SK-N-SH treated with all-trans-retinoic acid at 6 μM for 48 hours (cell line): ENCODE measurements at regions not wholly inside any gene's neighbourhood (a gene's known extent, or its start where the extent isn't known, plus 50 kb on each side); places are given as distances from the start of the nearest gene placed in this dataset.
"Not testable (repeated sequence)": the region's sequence is repeated elsewhere in the genome, so short reads cannot be mapped to it uniquely, and the experiment has no call there.

Experiments used
- ATAC-seq: fragments of 200-7000 bp; cut with Tn5 transposase; 3 replicates; pipeline ENCODE4 v1.9.1; 2020; ENCODE audit warnings: mild to moderate bottlenecking, moderate library complexity
- ARNTL ChIP-seq: fragments of 450-650 bp; formaldehyde crosslinking; IDR thresholded peaks from 2 replicates; pipeline ENCODE4 v1.5.0; 2020; ENCODE audit warnings: low read depth, mild to moderate bottlenecking, moderate library complexity, borderline replicate concordance
- BACH2 ChIP-seq: fragments of 250-450 bp; sonication (Bioruptor Pico); IDR thresholded peaks from 2 replicates; pipeline ENCODE4 v1.9.0; 2021; ENCODE audit warnings: mild to moderate bottlenecking, borderline replicate concordance
- CSDC2 ChIP-seq: fragments of 250-450 bp; sonication (Bioruptor Pico); IDR thresholded peaks from 2 replicates; pipeline ENCODE4 v1.5.0; 2020; ENCODE audit warnings: mild to moderate bottlenecking, moderate library complexity
- GLIS3 ChIP-seq: fragments of 250-450 bp; sonication (Bioruptor Pico); IDR thresholded peaks from 2 replicates; pipeline ENCODE4 v1.5.0; 2020; ENCODE audit warnings: mild to moderate bottlenecking, moderate library complexity
- OSR1 ChIP-seq: fragments of 250-450 bp; sonication (Bioruptor Pico); IDR thresholded peaks from 2 replicates; pipeline ENCODE4 v1.8.0; 2022; ENCODE audit warnings: moderate library complexity, mild to moderate bottlenecking, inconsistent platforms
- PPARA ChIP-seq: fragments of 250-450 bp; sonication (Bioruptor Pico); IDR thresholded peaks from 2 replicates; pipeline ENCODE4 v1.5.0; 2020; ENCODE audit warnings: mild to moderate bottlenecking, borderline replicate concordance
- RARB ChIP-seq: fragments of 250-450 bp; sonication (Bioruptor Pico); IDR thresholded peaks from 2 replicates; pipeline ENCODE4 v1.8.0; 2021; ENCODE audit warnings: mild to moderate bottlenecking, moderate library complexity
- SNAI2 ChIP-seq: fragments of 250-450 bp; sonication (Bioruptor Pico); IDR thresholded peaks from 2 replicates; pipeline ENCODE4 v1.5.0; 2020; ENCODE audit warnings: mild to moderate bottlenecking, moderate library complexity
- TCF4 ChIP-seq: fragments of 250-450 bp; sonication (Bioruptor Pico); IDR thresholded peaks from 2 replicates; pipeline ENCODE4 v1.8.0; 2021; ENCODE audit warnings: mild to moderate bottlenecking, moderate library complexity, borderline replicate concordance
- TOX ChIP-seq: fragments of 250-450 bp; sonication (Bioruptor Pico); IDR thresholded peaks from 2 replicates; pipeline ENCODE4 v1.8.0; 2021; ENCODE audit warnings: mild to moderate bottlenecking, moderate library complexity, borderline replicate concordance
- ZC3H10 ChIP-seq: fragments of 250-450 bp; sonication (Bioruptor Pico); IDR thresholded peaks from 2 replicates; pipeline ENCODE4 v1.5.1; 2021; ENCODE audit warnings: mild to moderate bottlenecking, moderate library complexity
- ZFP3 ChIP-seq: fragments of 250-450 bp; sonication (Bioruptor Pico); IDR thresholded peaks from 2 replicates; pipeline ENCODE4 v1.5.0; 2020; ENCODE audit warnings: mild to moderate bottlenecking, moderate library complexity
- ZFP30 ChIP-seq: fragments of 450-650 bp; formaldehyde crosslinking; IDR thresholded peaks from 2 replicates; pipeline ENCODE4 v1.5.0; 2022; ENCODE audit warnings: mild to moderate bottlenecking, moderate library complexity
- ZNF565 ChIP-seq: fragments of 450-650 bp; formaldehyde crosslinking; conservative IDR thresholded peaks from 2 replicates; pipeline ENCODE4 v1.5.0; 2020; ENCODE audit warnings: low read depth, mild to moderate bottlenecking, moderate library complexity
- ZNF8 ChIP-seq: fragments of 450-650 bp; formaldehyde crosslinking; IDR thresholded peaks from 2 replicates; pipeline ENCODE4 v1.5.0; 2020; ENCODE audit warnings: mild to moderate bottlenecking, moderate library complexity
- TF ChIP-seq, protein P1 (sequence below): fragments of 250-450 bp; sonication (Bioruptor Pico); IDR thresholded peaks from 2 replicates; pipeline ENCODE4 v1.8.0; 2020; ENCODE audit warnings: mild to moderate bottlenecking, moderate library complexity, borderline replicate concordance
- TF ChIP-seq, protein P2 (sequence below): fragments of 250-450 bp; sonication (Bioruptor Pico); IDR thresholded peaks from 2 replicates; pipeline ENCODE4 v1.8.0; 2021; ENCODE audit warnings: low read depth, mild to moderate bottlenecking, moderate library complexity, borderline replicate concordance
- TF ChIP-seq, protein P3 (sequence below): fragments of 250-450 bp; sonication (Bioruptor Pico); IDR thresholded peaks from 2 replicates; pipeline ENCODE4 v1.5.1; 2021; ENCODE audit warnings: mild to moderate bottlenecking, moderate library complexity

DNA sequence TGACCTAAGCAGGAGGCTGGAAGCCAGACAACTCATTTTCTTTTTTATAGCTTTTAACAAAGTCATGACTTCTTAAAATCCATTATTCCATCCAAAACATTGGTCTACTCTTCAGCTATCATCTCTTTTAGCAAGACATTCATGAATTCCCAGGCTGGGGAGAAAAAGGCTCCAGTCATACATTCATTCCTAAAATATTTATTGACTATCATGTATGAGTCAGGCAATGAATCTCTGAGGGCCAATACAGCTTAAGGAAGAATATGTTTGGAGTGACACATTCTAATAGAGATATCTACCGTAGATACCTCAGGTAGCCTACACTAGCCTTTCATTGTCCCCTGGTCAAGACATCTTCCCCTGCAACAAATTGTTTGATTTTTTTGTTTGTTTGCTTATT is 196.4 kb upstream of the NANOGP8 start (continued):
- TF ChIP-seq ZNF565 = no peak

DNA sequence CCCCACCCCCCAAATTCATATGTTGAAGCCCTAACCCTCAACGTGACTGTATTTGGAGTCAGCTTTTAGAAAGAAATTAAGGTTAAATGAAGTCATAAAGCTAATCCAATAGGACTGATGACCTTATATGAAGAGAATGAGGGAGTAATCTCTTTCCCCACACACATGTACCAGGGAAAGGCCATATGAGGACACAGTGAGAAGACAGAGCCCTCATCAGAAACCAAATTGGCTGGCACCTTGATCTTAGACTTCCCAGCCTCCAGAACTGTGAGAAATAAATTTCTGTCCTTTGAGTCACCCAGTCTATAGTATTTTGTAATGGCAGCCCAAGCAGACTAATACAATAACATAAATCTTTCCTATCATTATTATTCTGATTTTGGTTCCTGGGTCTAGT is 194.7 kb upstream of the NANOGP8 start:
- no peak for ATAC-seq
- TF ChIP-seq ZFP3 = no peak
- no peak for TF ChIP-seq BACH2 (CRISPR knock-in tag)
- no peak for TF ChIP-seq GLIS3

DNA sequence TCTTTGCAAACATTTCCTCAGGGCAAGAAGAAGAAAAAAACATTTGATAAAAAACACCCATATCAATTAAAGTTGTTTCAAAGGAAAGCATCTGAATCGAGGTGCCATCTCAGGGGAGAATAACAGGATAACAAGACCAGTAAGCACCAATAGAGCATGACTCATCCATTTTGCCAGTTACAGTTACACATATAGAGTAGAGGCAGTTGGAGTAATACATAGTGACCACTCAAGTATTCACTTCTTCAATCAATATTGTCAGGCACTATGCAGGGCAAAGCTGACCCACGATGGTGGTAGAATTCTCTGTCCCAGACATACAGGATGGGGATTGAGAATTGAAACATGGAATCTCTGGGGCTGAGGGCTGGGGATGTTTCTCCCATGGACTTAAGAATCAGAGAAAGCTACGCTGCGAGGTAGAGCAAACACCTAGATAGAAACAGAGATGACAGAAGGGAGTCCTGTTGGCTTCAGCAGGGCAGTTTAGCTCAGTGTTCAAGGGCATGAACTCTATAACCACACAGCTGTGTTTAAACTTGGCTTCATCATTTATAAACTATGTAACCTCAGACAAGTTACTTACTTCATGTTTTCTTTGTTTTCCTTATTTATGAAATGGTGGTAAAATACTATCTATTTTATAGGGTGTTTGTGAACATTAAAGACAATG is 186.4 kb upstream of the NANOGP8 start:
- no peak for TF ChIP-seq PPARA (CRISPR knock-in tag)
- TF ChIP-seq BACH2 (CRISPR knock-in tag) = no peak
- no peak for TF ChIP-seq CSDC2 (CRISPR knock-in tag)
- TF ChIP-seq, protein P1, sequence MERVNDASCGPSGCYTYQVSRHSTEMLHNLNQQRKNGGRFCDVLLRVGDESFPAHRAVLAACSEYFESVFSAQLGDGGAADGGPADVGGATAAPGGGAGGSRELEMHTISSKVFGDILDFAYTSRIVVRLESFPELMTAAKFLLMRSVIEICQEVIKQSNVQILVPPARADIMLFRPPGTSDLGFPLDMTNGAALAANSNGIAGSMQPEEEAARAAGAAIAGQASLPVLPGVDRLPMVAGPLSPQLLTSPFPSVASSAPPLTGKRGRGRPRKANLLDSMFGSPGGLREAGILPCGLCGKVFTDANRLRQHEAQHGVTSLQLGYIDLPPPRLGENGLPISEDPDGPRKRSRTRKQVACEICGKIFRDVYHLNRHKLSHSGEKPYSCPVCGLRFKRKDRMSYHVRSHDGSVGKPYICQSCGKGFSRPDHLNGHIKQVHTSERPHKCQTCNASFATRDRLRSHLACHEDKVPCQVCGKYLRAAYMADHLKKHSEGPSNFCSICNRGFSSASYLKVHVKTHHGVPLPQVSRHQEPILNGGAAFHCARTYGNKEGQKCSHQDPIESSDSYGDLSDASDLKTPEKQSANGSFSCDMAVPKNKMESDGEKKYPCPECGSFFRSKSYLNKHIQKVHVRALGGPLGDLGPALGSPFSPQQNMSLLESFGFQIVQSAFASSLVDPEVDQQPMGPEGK = no peak
- no peak for TF ChIP-seq ZNF565
- TF ChIP-seq ZC3H10 (CRISPR knock-in tag) = no peak
- TF ChIP-seq TOX = no peak
- TF ChIP-seq ZFP30 = no peak
- TF ChIP-seq ZNF8 = no peak
- TF ChIP-seq, protein P2, sequence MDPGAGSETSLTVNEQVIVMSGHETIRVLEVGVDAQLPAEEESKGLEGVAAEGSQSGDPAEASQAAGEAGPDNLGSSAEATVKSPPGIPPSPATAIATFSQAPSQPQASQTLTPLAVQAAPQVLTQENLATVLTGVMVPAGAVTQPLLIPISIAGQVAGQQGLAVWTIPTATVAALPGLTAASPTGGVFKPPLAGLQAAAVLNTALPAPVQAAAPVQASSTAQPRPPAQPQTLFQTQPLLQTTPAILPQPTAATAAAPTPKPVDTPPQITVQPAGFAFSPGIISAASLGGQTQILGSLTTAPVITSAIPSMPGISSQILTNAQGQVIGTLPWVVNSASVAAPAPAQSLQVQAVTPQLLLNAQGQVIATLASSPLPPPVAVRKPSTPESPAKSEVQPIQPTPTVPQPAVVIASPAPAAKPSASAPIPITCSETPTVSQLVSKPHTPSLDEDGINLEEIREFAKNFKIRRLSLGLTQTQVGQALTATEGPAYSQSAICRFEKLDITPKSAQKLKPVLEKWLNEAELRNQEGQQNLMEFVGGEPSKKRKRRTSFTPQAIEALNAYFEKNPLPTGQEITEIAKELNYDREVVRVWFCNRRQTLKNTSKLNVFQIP (CRISPR knock-in tag) = no peak
- TF ChIP-seq ARNTL = no peak
- TF ChIP-seq, all 23 proteins: peak for 0

DNA sequence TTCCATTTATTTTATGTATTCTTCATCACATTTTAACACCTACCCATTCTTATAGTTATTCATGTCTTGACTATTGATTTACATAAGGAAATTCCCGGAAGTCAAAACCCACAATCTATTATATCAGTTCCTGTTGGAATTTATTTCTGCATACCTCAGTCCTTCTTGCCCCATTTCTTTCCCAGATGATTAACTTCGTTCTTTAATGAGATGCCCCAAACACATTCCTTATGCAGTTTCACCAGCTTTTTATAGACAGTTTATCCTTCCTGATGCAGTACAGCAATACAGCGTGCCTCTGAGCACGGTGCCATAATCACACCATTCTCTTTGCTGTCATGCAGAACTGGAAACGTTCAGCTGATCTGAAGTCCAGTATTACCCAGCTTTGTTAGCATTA is 175.8 kb upstream of the NANOGP8 start:
- ATAC-seq = no peak
- no peak for TF ChIP-seq OSR1 (CRISPR knock-in tag)
- TF ChIP-seq, protein P3, sequence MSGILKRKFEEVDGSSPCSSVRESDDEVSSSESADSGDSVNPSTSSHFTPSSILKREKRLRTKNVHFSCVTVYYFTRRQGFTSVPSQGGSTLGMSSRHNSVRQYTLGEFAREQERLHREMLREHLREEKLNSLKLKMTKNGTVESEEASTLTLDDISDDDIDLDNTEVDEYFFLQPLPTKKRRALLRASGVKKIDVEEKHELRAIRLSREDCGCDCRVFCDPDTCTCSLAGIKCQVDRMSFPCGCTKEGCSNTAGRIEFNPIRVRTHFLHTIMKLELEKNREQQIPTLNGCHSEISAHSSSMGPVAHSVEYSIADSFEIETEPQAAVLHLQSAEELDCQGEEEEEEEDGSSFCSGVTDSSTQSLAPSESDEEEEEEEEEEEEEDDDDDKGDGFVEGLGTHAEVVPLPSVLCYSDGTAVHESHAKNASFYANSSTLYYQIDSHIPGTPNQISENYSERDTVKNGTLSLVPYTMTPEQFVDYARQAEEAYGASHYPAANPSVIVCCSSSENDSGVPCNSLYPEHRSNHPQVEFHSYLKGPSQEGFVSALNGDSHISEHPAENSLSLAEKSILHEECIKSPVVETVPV (CRISPR knock-in tag) = no peak
- no peak for TF ChIP-seq PPARA (CRISPR knock-in tag)
- TF ChIP-seq, protein P1 = no peak
- TF ChIP-seq SNAI2 = no peak
- no peak for TF ChIP-seq BACH2 (CRISPR knock-in tag)
- TF ChIP-seq TCF4 = no peak
- TF ChIP-seq ZNF8 = no peak
- TF ChIP-seq RARB (CRISPR knock-in tag) = no peak
- no peak for TF ChIP-seq CSDC2 (CRISPR knock-in tag)
- TF ChIP-seq, protein P2 (CRISPR knock-in tag) = no peak

More for the DNA sequence above, 186.4 kb upstream of the NANOGP8 start:
- ATAC-seq = peak; percentile 24; the same call in 2 of the 3 replicates

DNA sequence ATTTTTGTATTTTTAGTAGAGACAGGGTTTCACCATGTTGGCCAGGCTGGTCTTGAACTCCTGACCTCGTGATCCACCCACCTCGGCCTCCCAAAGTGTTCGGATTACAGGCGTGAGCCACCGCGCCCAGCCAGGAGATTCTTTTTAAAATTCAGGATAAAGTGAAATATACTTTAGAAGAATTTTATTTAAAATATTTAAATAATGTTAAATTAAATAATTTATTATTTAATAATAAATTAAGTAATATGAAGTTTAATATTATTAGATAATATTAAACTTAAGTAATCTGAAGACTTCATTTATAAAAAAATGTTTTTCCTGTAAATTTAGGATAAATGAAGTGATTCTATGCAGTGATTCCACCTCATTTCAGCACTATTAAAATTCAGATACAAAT is 175.2 kb upstream of the NANOGP8 start:
- not testable (repeated sequence) for ATAC-seq
